GM23338 (cell line): ENCODE measurements at regions not wholly inside any gene's neighbourhood (a gene's known extent, or its start where the extent isn't known, plus 50 kb on each side); places are given as distances from the start of the nearest gene placed in this dataset.

ENCODE experiments used
- CREB1 ChIP-seq: fragments of 250-450 bp; sonication (Bioruptor Pico); IDR thresholded peaks from 2 replicates; pipeline ENCODE4 v1.5.0; 2020; ENCODE audit warnings: low read depth, mild to moderate bottlenecking, moderate library complexity
- CTCF ChIP-seq, 2 experiments: fragments of 200-600 bp in 1 of 2; sonication (generic) in 1 of 2; conservative IDR thresholded peaks; 2 replicates each; pipeline versions ENCODE4 v1.5.1 to v1.6.1; 2016 to 2017; ENCODE audit warnings: antibody characterized with exemption in 2 of 2, low read depth in 2 of 2, mild to moderate bottlenecking in 2 of 2, moderate library complexity in 1 of 2
- ETS1 ChIP-seq: IDR thresholded peaks from 2 replicates; pipeline ENCODE4 v1.6.1; 2016; ENCODE audit warnings: antibody characterized with exemption
- EZH2 ChIP-seq: fragments of 200-600 bp; sonication (generic); IDR thresholded peaks from one replicate; pipeline ENCODE4 v1.8.0; 2017; ENCODE audit warnings: antibody characterized with exemption, mild to moderate bottlenecking, low read depth; ENCODE audit not compliant: unreplicated experiment
- EZH2phosphoT487 ChIP-seq: fragments of 200-600 bp; sonication (generic); IDR thresholded peaks from one replicate; pipeline ENCODE4 v1.8.1; 2018; ENCODE audit warnings: antibody characterized with exemption; ENCODE audit not compliant: unreplicated experiment
- JUNB ChIP-seq: IDR thresholded peaks from one replicate; pipeline ENCODE4 v1.6.1; 2016; ENCODE audit warnings: antibody characterized with exemption; ENCODE audit not compliant: unreplicated experiment
- NANOG ChIP-seq: IDR thresholded peaks from 2 replicates; pipeline ENCODE4 v1.6.1; 2016; ENCODE audit warnings: antibody characterized with exemption, borderline replicate concordance
- POLR2AphosphoS5 ChIP-seq: IDR thresholded peaks from 2 replicates; pipeline ENCODE4 v1.6.1; 2016; ENCODE audit warnings: antibody characterized with exemption, low read depth
- REST ChIP-seq: IDR thresholded peaks from one replicate; pipeline ENCODE4 v1.6.1; 2018; ENCODE audit warnings: antibody characterized with exemption; ENCODE audit not compliant: unreplicated experiment
- ZNF114 ChIP-seq: fragments of 250-450 bp; sonication (Bioruptor Pico); IDR thresholded peaks from 2 replicates; pipeline ENCODE4 v1.5.0; 2020; ENCODE audit warnings: mild to moderate bottlenecking, moderate library complexity

- no peak for TF ChIP-seq POLR2AphosphoS5
- no peak for TF ChIP-seq CTCF (conservative IDR thresholded peaks at IDR 0.05; ENCODE audit: low read depth in 2 of 2)
- TF ChIP-seq EZH2: no peak
- TF ChIP-seq EZH2phosphoT487: no peak
- TF ChIP-seq CREB1 (CRISPR knock-in tag): no peak
- no peak for TF ChIP-seq REST
- no peak for TF ChIP-seq NANOG
- no peak for TF ChIP-seq JUNB
- no peak for TF ChIP-seq ETS1
- no peak for TF ChIP-seq ZNF114 (CRISPR knock-in tag)
Measured at GRCh38 chr7:42414028-42414427, 177.0 kb upstream of the GLI3 start.
